ENCODE measurements at regions not wholly inside any gene's neighbourhood (a gene's known extent, or its start where the extent isn't known, plus 50 kb on each side); places are given as distances from the start of the nearest gene placed in this dataset.

GRCh38 chr13:109846185-109846584 lies 59.8 kb upstream of the IRS2 start:
- TF ChIP-seq CTCF (IDR thresholded peaks at IDR 0.05) = no peak
- TF ChIP-seq EZH2 (IDR thresholded peaks at IDR 0.05) = no peak
- no peak for TF ChIP-seq EZH2phosphoT487 (IDR thresholded peaks at IDR 0.05)

All from neural progenitor cell (in vitro differentiated cells).